ENCODE measurements at regions not wholly inside any gene's neighbourhood (a gene's known extent, or its start where the extent isn't known, plus 50 kb on each side); places are given as distances from the start of the nearest gene placed in this dataset.
"Not testable (repeated sequence)": the region's sequence is repeated elsewhere in the genome, so short reads cannot be mapped to it uniquely, and the experiment has no call there.

DNA sequence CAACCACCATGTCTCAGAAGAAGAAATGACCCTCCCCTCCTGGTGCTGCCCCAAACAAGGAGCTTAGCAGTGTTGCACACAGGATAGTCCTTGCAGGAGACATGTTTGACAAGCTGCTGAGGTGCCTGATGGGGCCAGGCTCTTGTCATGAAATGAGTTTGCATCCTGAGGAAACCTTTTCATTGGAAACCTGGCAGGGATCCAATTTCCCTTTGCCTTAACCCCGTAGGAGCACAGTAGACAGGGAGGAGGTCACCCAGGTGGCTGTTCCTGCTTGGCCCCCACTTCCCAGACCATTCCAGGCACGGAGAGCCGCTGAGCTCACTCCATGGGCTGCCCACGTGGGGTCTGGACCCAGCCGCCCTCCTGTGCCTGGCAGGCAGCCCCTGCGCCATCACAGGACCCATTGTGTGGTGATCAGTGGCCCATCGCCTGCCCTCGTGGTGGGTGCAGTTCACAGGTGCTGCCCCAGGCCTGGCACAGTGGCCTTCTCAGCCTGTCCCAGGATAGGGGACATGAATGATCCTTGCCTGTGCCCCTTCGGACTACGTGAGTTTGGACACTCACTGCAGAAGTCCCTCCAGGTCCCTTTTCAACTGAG, 247.4 kb downstream of the CCDC74A start:
- TF ChIP-seq, protein P1, sequence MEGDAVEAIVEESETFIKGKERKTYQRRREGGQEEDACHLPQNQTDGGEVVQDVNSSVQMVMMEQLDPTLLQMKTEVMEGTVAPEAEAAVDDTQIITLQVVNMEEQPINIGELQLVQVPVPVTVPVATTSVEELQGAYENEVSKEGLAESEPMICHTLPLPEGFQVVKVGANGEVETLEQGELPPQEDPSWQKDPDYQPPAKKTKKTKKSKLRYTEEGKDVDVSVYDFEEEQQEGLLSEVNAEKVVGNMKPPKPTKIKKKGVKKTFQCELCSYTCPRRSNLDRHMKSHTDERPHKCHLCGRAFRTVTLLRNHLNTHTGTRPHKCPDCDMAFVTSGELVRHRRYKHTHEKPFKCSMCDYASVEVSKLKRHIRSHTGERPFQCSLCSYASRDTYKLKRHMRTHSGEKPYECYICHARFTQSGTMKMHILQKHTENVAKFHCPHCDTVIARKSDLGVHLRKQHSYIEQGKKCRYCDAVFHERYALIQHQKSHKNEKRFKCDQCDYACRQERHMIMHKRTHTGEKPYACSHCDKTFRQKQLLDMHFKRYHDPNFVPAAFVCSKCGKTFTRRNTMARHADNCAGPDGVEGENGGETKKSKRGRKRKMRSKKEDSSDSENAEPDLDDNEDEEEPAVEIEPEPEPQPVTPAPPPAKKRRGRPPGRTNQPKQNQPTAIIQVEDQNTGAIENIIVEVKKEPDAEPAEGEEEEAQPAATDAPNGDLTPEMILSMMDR (IDR thresholded peaks at IDR 0.05) = not testable (repeated sequence)
- TF ChIP-seq ZFX (IDR thresholded peaks at IDR 0.05; ENCODE audit: borderline replicate concordance) = not testable (repeated sequence)
